OCI-LY7 (cell line): ENCODE measurements at regions not wholly inside any gene's neighbourhood (a gene's known extent, or its start where the extent isn't known, plus 50 kb on each side); places are given as distances from the start of the nearest gene placed in this dataset.

Source experiments
- EZH2phosphoT487 ChIP-seq: fragments of 200-600 bp; sonication (generic); IDR thresholded peaks from 2 replicates; pipeline ENCODE4 v1.6.1; 2018; ENCODE audit warnings: low read depth, borderline replicate concordance, mild to moderate bottlenecking, mixed run types, antibody characterized with exemption, low read length, moderate library complexity, mixed read lengths
- TF ChIP-seq, protein P1 (sequence below): fragments of 200-600 bp; sonication (generic); conservative IDR thresholded peaks from 2 replicates; pipeline ENCODE4 v1.5.1; 2014; ENCODE audit warnings: mild to moderate bottlenecking, antibody characterized with exemption, low read length, moderate library complexity, mixed read lengths

DNA sequence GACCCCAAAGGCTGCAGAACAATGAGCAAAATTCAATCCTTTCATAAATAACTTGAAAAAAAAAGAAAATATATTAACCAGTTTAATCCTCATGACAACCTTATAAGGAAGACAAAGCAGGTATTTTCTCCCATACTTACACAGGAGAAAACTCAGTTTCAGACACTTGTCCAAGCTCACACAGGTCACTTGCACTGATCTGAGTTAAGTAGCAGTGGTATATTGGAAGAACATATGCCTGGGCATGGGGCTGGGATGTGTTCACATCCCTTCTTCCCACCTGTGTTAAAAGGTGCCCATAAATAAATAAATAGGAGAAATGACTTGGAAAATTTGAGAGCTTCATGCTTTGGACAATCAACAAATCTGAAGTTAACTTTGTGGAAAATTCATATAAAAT, 63.5 kb upstream of the SELENOP start:
- TF ChIP-seq, protein P1, sequence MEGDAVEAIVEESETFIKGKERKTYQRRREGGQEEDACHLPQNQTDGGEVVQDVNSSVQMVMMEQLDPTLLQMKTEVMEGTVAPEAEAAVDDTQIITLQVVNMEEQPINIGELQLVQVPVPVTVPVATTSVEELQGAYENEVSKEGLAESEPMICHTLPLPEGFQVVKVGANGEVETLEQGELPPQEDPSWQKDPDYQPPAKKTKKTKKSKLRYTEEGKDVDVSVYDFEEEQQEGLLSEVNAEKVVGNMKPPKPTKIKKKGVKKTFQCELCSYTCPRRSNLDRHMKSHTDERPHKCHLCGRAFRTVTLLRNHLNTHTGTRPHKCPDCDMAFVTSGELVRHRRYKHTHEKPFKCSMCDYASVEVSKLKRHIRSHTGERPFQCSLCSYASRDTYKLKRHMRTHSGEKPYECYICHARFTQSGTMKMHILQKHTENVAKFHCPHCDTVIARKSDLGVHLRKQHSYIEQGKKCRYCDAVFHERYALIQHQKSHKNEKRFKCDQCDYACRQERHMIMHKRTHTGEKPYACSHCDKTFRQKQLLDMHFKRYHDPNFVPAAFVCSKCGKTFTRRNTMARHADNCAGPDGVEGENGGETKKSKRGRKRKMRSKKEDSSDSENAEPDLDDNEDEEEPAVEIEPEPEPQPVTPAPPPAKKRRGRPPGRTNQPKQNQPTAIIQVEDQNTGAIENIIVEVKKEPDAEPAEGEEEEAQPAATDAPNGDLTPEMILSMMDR: no peak
- TF ChIP-seq EZH2phosphoT487: no peak
